K562 (cell line): ENCODE measurements at regions not wholly inside any gene's neighbourhood (a gene's known extent, or its start where the extent isn't known, plus 50 kb on each side); places are given as distances from the start of the nearest gene placed in this dataset.

Source experiments
- ATAC-seq: fragments of 200-7000 bp; cut with Tn5 transposase; 3 replicates; pipeline ENCODE4 v1.9.1; 2020; ENCODE audit warnings: moderate library complexity
- BruUV-seq: library from RNA; stranded (reverse); fragments of 400-500 nt; replicated peaks from 2 replicates; lab custom pipeline; 2021; lab: Mats Ljungman, UMichigan
- CTCF ChIA-PET: fragments of 300-600 bp; formaldehyde crosslinking; extraction: SDS; loops from one replicate; lab custom pipeline; 2021; ENCODE audit warnings: low intra/inter-chr PET ratio; lab: Yijun Ruan, JAX
- POLR2A ChIA-PET: fragments of 300-600, 350-650 bp; sonication (Branson Sonifier 250); formaldehyde crosslinking; extraction: SDS; loops from one replicate; lab custom pipeline; 2021; ENCODE audit warnings: antibody characterized with exemption, inconsistent platforms; lab: Yijun Ruan, JAX
- DNase-seq, 4 experiments: peaks; one replicate each; pipeline versions ENCODE4 v3.0.0 to v3.0.0-alpha.2; 2011 to 2018; ENCODE audit warnings: low spot score in 3 of 4, mixed read lengths in 3 of 4; ENCODE audit errors: extremely low read depth in 1 of 4
- FAIRE-seq: peaks from 2 replicates; lab custom pipeline; 2011; peaks lifted over from hg19 to GRCh38; lab: Jason Lieb, UNC
- H2AFZ ChIP-seq: 2 replicates; pipeline ENCODE4 v1.6.0; 2011; ENCODE audit warnings: low read depth, low read length, control low read depth, inconsistent platforms
- H3K27ac ChIP-seq: fragments of 200-600 bp; 3 replicates; pipeline ENCODE4 v1.8.0; 2011; ENCODE audit warnings: low read depth, mild to moderate bottlenecking, control low read depth, inconsistent platforms, low read length, moderate library complexity, mixed read lengths; ENCODE audit errors: extremely low read depth
- H3K27me3 ChIP-seq, 2 experiments: fragments of 300-600 bp in 1 of 2; 2 replicates in 1 of 2; 3 replicates in 1 of 2; pipeline versions ENCODE4 v1.6.0 to v1.8.0; 2011; ENCODE audit warnings: inconsistent platforms in 2 of 2, low read length in 2 of 2, mild to moderate bottlenecking in 1 of 2, mixed read lengths in 1 of 2, moderate library complexity in 1 of 2; ENCODE audit not compliant: control insufficient read depth in 2 of 2, insufficient read depth in 2 of 2
- H3K36me3 ChIP-seq: fragments of 300-600 bp; 3 replicates; pipeline ENCODE4 v1.8.0; 2011; ENCODE audit warnings: mild to moderate bottlenecking, low read length, inconsistent platforms; ENCODE audit not compliant: control insufficient read depth, insufficient read depth
- H3K4me1 ChIP-seq, 2 experiments: fragments of 200-600 bp in 1 of 2; replicated peaks in 1 of 2; 2 replicates in 1 of 2; 3 replicates in 1 of 2; pipeline versions ENCODE4 v1.5.1 to v1.8.0; 2011; ENCODE audit warnings: inconsistent platforms in 2 of 2, low read length in 2 of 2, mild to moderate bottlenecking in 1 of 2, mixed read lengths in 1 of 2, moderate library complexity in 1 of 2; ENCODE audit not compliant: control insufficient read depth in 2 of 2, insufficient read depth in 2 of 2
- H3K4me2 ChIP-seq: 2 replicates; pipeline ENCODE4 v1.6.1; 2011; ENCODE audit warnings: low read length, control low read depth, inconsistent platforms, mixed read lengths; ENCODE audit not compliant: insufficient read depth
- H3K4me3 ChIP-seq: fragments of 200-600 bp; sonication (generic), shearing (Covaris generic); 2 replicates; pipeline ENCODE4 v1.5.1; 2016; ENCODE audit warnings: control low read depth, inconsistent platforms
- H3K79me2 ChIP-seq: fragments of 200-600 bp; 3 replicates; pipeline ENCODE4 v1.8.0; 2011; ENCODE audit warnings: low read length, inconsistent platforms; ENCODE audit not compliant: control insufficient read depth, insufficient read depth
- H3K9ac ChIP-seq, 2 experiments: 2 replicates each; pipeline versions ENCODE4 v1.6.0 to v1.6.1; 2011; ENCODE audit warnings: low read depth in 2 of 2, low read length in 2 of 2, control low read depth in 1 of 2, inconsistent platforms in 1 of 2, mild to moderate bottlenecking in 1 of 2, mixed read lengths in 1 of 2; ENCODE audit not compliant: insufficient read depth in 1 of 2
- H3K9me1 ChIP-seq: one replicate; pipeline ENCODE4 v1.6.0; 2011; ENCODE audit warnings: inconsistent platforms, mild to moderate bottlenecking, low read length, moderate library complexity; ENCODE audit not compliant: control insufficient read depth, insufficient read depth
- H3K9me3 ChIP-seq: replicated peaks from 2 replicates; pipeline ENCODE4 v1.5.1; 2011; ENCODE audit warnings: low read depth, low read length, inconsistent platforms; ENCODE audit not compliant: control insufficient read depth, insufficient read depth
- H4K20me1 ChIP-seq: replicated peaks from 2 replicates; pipeline ENCODE4 v1.6.1; 2011; ENCODE audit warnings: low read length, inconsistent platforms, mixed read lengths; ENCODE audit not compliant: control insufficient read depth, insufficient read depth
- ELF2 ChIP-seq: fragments of 250-450 bp; sonication (Bioruptor Pico); IDR thresholded peaks from 2 replicates; pipeline ENCODE4 v1.5.0; 2021; ENCODE audit warnings: mild to moderate bottlenecking
- HNRNPK ChIP-seq: fragments of 200-400 bp; formaldehyde crosslinking; IDR thresholded peaks from one replicate; pipeline ENCODE4 v1.6.1; 2018; ENCODE audit warnings: mild to moderate bottlenecking, low read depth, low read length; ENCODE audit not compliant: poor library complexity, severe bottlenecking
- MCM2 ChIP-seq: fragments of 450-650 bp; IDR thresholded peaks from 2 replicates; pipeline ENCODE4 v1.6.1; 2017; ENCODE audit warnings: low read depth, mild to moderate bottlenecking
- NFIC ChIP-seq: fragments of 450-650 bp; IDR thresholded peaks from 2 replicates; pipeline ENCODE4 v1.6.1; 2017; ENCODE audit warnings: mild to moderate bottlenecking, inconsistent platforms
- POLR2G ChIP-seq: fragments of 200-400 bp; formaldehyde crosslinking; IDR thresholded peaks from 2 replicates; pipeline ENCODE4 v1.6.1; 2017; ENCODE audit warnings: low read depth, mild to moderate bottlenecking, antibody characterized with exemption, low read length, moderate library complexity
- SMARCE1 ChIP-seq: fragments of 450-650 bp; IDR thresholded peaks from 2 replicates; pipeline ENCODE4 v1.7.1; 2016; ENCODE audit warnings: mild to moderate bottlenecking
- ZNF644 ChIP-seq: fragments of 200-800 bp; sonication (Bioruptor generic); IDR thresholded peaks from 2 replicates; pipeline ENCODE4 v1.6.1; 2016; ENCODE audit warnings: low read depth, missing genetic modification characterization, missing compliant biosample characterization
- WGBS: fragments of 100-300 bp; shearing (Covaris generic); methylation state at CpG from one replicate; pipeline ENCODE4 v1.1.6; 2016; ENCODE audit warnings: low coverage, mixed read lengths; ENCODE audit not compliant: insufficient coverage; ENCODE audit errors: missing lambda C conversion rate; 5-methylcytosine and 5-hydroxymethylcytosine counted together
- in situ Hi-C: fragments of 300-500 bp; cut with MboI; formaldehyde crosslinking; loops from 4 replicates; pipeline ENCODE4 v1.15.0; 2018; ENCODE audit warnings: inconsistent platforms, mixed read lengths
- intact Hi-C: fragments of 100-400 bp; cut with micrococcal nuclease; formaldehyde crosslinking; loops from 2 replicates; pipeline ENCODE4 v1.14.2; 2022

DNA sequence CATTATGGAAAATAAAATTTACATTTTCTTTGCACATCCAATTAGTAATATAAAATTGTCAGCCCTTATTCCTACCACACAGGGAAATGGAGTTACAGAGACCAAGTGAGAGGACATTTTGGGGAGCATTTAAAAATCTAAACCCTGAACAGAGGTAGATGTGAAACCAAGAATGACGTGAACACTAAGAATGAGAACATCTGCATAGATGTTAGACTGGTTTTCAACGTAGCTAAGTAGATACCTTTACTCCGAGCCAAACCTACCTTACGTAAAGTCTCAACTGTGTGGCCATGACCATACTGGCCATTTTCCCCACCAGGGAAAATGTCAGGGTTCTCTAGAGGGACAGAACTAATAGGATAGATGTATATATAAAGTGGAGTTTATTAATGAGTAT lies 51.4 kb upstream of the THBS1 start:
- FAIRE-seq (no peak), ATAC-seq (no peak), DNase-seq (no peak)
- in situ Hi-C loops, result no loop called here
- no peaks in the 10 kb centered on the region for H3K36me3 ChIP-seq
- intact Hi-C loops, result no loop called here
- H3K9me3 ChIP-seq, result no peaks in the 10 kb centered on the region
- H4K20me1 ChIP-seq, result no peaks in the 10 kb centered on the region
- H3K4me2 ChIP-seq, result no peak overlapping the region
- CTCF ChIA-PET, result no interaction called here
- POLR2A ChIA-PET, result interaction anchor here (1.3 kb wide), 1 partner anchor 20 kb away, joined by 5 read pairs; no protein-coding TSS in a partner anchor
- no peak overlapping the region for H3K4me3 ChIP-seq
- no peak overlapping the region for H3K27ac ChIP-seq
- TF ChIP-seq NFIC (no peak), POLR2G (no peak), ELF2 (no peak), MCM2 (no peak), HNRNPK (no peak), ZNF644 (no peak), SMARCE1 (no peak)
- BruUV-seq, result no TSS peak
- H3K27me3 ChIP-seq, result peaks cover 0 to 5% of the 10 kb centered on the region in 2 experiments; a peak in 1 of 5 replicates
- no peaks in the 10 kb centered on the region for H3K9me1 ChIP-seq
- H2AFZ ChIP-seq, result no peak overlapping the region
- no peak overlapping the region for H3K9ac ChIP-seq
- no peaks in the 10 kb centered on the region for H3K79me2 ChIP-seq
- WGBS, result 24% methylated on average over 4 of the region's 4 CpGs
- H3K4me1 ChIP-seq, result no peaks in the 10 kb centered on the region
